ENCODE measurements at regions not wholly inside any gene's neighbourhood (a gene's known extent, or its start where the extent isn't known, plus 50 kb on each side); places are given as distances from the start of the nearest gene placed in this dataset.

DNA sequence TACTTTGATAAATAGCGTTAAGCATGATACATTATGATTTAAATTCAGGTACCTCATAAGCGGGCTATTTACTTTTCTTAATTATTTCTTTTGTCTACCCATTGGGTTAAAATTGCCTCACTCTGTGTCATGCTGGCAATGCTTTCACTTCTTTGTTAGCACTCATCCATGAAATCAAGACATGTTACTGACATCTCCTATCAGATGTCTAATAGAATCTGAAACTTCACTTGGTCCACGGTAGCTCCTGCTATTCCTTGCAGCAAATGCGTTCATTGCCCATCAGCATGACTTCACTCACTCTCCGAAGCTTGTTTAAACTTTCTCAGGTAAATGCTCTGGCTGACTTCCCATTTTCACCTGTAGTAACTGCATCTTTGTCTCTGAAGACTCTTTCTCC is 193.5 kb upstream of the EDIL3 start:
- Histone ChIP-seq H3K79me2 (ENCODE audit: control insufficient read depth in 1 of 2, insufficient read depth in 2 of 2, low read length in 2 of 2) (no peaks in the 10 kb centered on the region), H3K36me3 (ENCODE audit: control insufficient read depth in 2 of 4, insufficient read depth in 4 of 4, low read length in 3 of 4) (no peaks in the 10 kb centered on the region), H3K4me2 (ENCODE audit: insufficient read depth in 1 of 2, low read depth in 2 of 2, low read length in 2 of 2) (peak overlapping the region in 1 of 2 experiments; percentile 37; a peak in 1 of 4 replicates), H3K4me3 (ENCODE audit: extremely low read depth in 1 of 4, insufficient read depth in 2 of 4, low read depth in 3 of 4, low read length in 4 of 4) (no peak overlapping the region), H3K23ac (ENCODE audit: insufficient read length) (no peak overlapping the region), H3K4ac (replicated peaks; ENCODE audit: insufficient read length, low read depth, low read length) (no peak overlapping the region), H2BK120ac (replicated peaks; ENCODE audit: low read depth, low read length) (no peak overlapping the region), H2AK5ac (ENCODE audit: low read depth, low read length) (no peak overlapping the region), H2BK5ac (ENCODE audit: low read depth, low read length) (no peak overlapping the region), H2AFZ (ENCODE audit: low read length) (peak overlapping the region; percentile 20; the same call in 1 of the 2 replicates), H2BK15ac (ENCODE audit: low read length) (no peak overlapping the region), H3K4me1 (replicated peaks in 1 of 4; ENCODE audit: control insufficient read depth in 3 of 4, insufficient read depth in 4 of 4, low read length in 3 of 4) (peaks cover 0 to 5% (median 3%) of the 10 kb centered on the region in 4 experiments; a peak in 4 of 7 replicates), H4K5ac (ENCODE audit: insufficient read length, low read depth, low read length) (no peak overlapping the region), H3K14ac (ENCODE audit: insufficient read length) (no peak overlapping the region), H3K9me3 (ENCODE audit: insufficient read depth in 2 of 2, low read depth in 1 of 2, low read length in 1 of 2) (no peaks in the 10 kb centered on the region; a peak in 1 of 4 replicates), H3K27ac (ENCODE audit: low read depth, low read length) (no peak overlapping the region), H4K91ac (replicated peaks; ENCODE audit: insufficient read length, low read length) (no peak overlapping the region), H2BK12ac (ENCODE audit: low read depth, low read length) (0 out of 2 replicates have a peak overlapping the region, but pooled peaks have one; percentile 60), H3K27me3 (replicated peaks in 1 of 4; ENCODE audit: control insufficient read depth in 3 of 4, extremely low read depth in 1 of 4, insufficient read depth in 3 of 4, low read length in 3 of 4) (no peaks in the 10 kb centered on the region), H4K8ac (ENCODE audit: extremely low read depth, insufficient read depth, low read length) (no peak overlapping the region), H2BK20ac (ENCODE audit: low read length) (peak overlapping the region; percentile 80; the same call in 1 of the 2 replicates), H3K79me1 (ENCODE audit: low read depth, low read length) (no peaks in the 10 kb centered on the region), H3K23me2 (ENCODE audit: low read depth, low read length) (no peaks in the 10 kb centered on the region), H3K18ac (ENCODE audit: extremely low read depth, low read length) (no peak overlapping the region), H4K20me1 (replicated peaks in 1 of 2; ENCODE audit: control insufficient read depth in 1 of 2, insufficient read depth in 2 of 2, low read length in 2 of 2) (no peaks in the 10 kb centered on the region), H3K9ac (replicated peaks in 1 of 4; ENCODE audit: extremely low read depth in 1 of 4, low read depth in 3 of 4, low read length in 3 of 4) (no peak overlapping the region), H3K56ac (replicated peaks; ENCODE audit: insufficient read length, low read depth, low read length) (no peak overlapping the region)
- CTCF ChIA-PET (ENCODE audit: partially characterized antibody), result no interaction called here
- FAIRE-seq (no peak), DNase-seq (ENCODE audit: low read depth in 1 of 2, low spot score in 2 of 2) (no peak)
- POLR2A ChIA-PET (ENCODE audit: partially characterized antibody), result no interaction called here
- 75% methylated on average over 5 of the region's 5 CpGs; no CpG with 5 or more reads in 1 of the 2 experiments for WGBS, 2 experiments (ENCODE audit: extremely low coverage in 1 of 2, insufficient coverage in 1 of 2, insufficient read length in 1 of 2, insufficient replicate concordance in 2 of 2, low coverage in 1 of 2, low lambda C conversion rate in 2 of 2, missing lambda C conversion rate in 1 of 2)
- TF ChIP-seq BRCA1 (IDR thresholded peaks at IDR 0.05; ENCODE audit: low read depth, low read length), result no peak
- no peak for TF ChIP-seq YY1 (IDR thresholded peaks at IDR 0.05; ENCODE audit: low read depth, low read length)
- no peak for TF ChIP-seq ZNF274 (IDR thresholded peaks at IDR 0.05; ENCODE audit: borderline replicate concordance, extremely low read depth, low read length)
- TF ChIP-seq EGR1 (IDR thresholded peaks at IDR 0.05; ENCODE audit: borderline replicate concordance, low read depth, low read length), result no peak

Data from H1 (cell line).